ENCODE measurements at regions not wholly inside any gene's neighbourhood (a gene's known extent, or its start where the extent isn't known, plus 50 kb on each side); places are given as distances from the start of the nearest gene placed in this dataset.

- DNase-seq (no peak), ATAC-seq (ENCODE audit: insufficient read depth, low FRiP score) (no peak)
- H3K27me3 ChIP-seq (ENCODE audit: control insufficient read depth in 3 of 3, insufficient read depth in 3 of 3, low read length in 2 of 3): no peaks in the 10 kb centered on the region
- no peak overlapping the region for H3K4me3 ChIP-seq
- WGBS, 2 donors: 86 to 87% methylated on average over 4 of the region's 4 CpGs
- H3K36me3 ChIP-seq (ENCODE audit: control insufficient read depth in 4 of 4, insufficient read depth in 4 of 4, low read length in 4 of 4): no peaks in the 10 kb centered on the region
- no peak overlapping the region for H3K27ac ChIP-seq (ENCODE audit: low read depth in 1 of 2, low read length in 1 of 2)
- H3K4me1 ChIP-seq (ENCODE audit: control insufficient read depth in 5 of 5, insufficient read depth in 5 of 5, low read length in 5 of 5): peaks cover 0 to 3% (median 0%) of the 10 kb centered on the region in 5 donors
- H3K9me3 ChIP-seq (ENCODE audit: control insufficient read depth in 4 of 4, insufficient read depth in 3 of 4, low read length in 3 of 4): no peaks in the 10 kb centered on the region
- TF ChIP-seq, protein P1, sequence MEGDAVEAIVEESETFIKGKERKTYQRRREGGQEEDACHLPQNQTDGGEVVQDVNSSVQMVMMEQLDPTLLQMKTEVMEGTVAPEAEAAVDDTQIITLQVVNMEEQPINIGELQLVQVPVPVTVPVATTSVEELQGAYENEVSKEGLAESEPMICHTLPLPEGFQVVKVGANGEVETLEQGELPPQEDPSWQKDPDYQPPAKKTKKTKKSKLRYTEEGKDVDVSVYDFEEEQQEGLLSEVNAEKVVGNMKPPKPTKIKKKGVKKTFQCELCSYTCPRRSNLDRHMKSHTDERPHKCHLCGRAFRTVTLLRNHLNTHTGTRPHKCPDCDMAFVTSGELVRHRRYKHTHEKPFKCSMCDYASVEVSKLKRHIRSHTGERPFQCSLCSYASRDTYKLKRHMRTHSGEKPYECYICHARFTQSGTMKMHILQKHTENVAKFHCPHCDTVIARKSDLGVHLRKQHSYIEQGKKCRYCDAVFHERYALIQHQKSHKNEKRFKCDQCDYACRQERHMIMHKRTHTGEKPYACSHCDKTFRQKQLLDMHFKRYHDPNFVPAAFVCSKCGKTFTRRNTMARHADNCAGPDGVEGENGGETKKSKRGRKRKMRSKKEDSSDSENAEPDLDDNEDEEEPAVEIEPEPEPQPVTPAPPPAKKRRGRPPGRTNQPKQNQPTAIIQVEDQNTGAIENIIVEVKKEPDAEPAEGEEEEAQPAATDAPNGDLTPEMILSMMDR (IDR thresholded peaks at IDR 0.05; ENCODE audit: control extremely low read depth, extremely low read depth): no peak
- no peak overlapping the region for H3K9ac ChIP-seq (ENCODE audit: insufficient read depth in 1 of 2, low read length in 2 of 2)
Measured at GRCh38 chr14:87000081-87000480, 992.9 kb downstream of the GALC start.

- Histone ChIP-seq H3K9me3 (ENCODE audit: control insufficient read depth in 4 of 4, insufficient read depth in 3 of 4, low read length in 3 of 4) (no peaks in the 10 kb centered on the region), H3K36me3 (ENCODE audit: control insufficient read depth in 4 of 4, insufficient read depth in 4 of 4, low read length in 4 of 4) (no peaks in the 10 kb centered on the region), H3K4me3 (no peak overlapping the region), H3K4me1 (ENCODE audit: control insufficient read depth in 5 of 5, insufficient read depth in 5 of 5, low read length in 5 of 5) (peaks cover 0 to 3% (median 0%) of the 10 kb centered on the region in 5 donors), H3K27me3 (ENCODE audit: control insufficient read depth in 3 of 3, insufficient read depth in 3 of 3, low read length in 2 of 3) (no peaks in the 10 kb centered on the region), H3K9ac (ENCODE audit: insufficient read depth in 1 of 2, low read length in 2 of 2) (no peak overlapping the region), H3K27ac (ENCODE audit: low read depth in 1 of 2, low read length in 1 of 2) (no peak overlapping the region)
- ATAC-seq (ENCODE audit: insufficient read depth, low FRiP score) (no peak), DNase-seq (no peak)
- WGBS, 2 donors: 89 to 96% methylated on average over 3 of the region's 3 CpGs
- TF ChIP-seq, protein P1 (IDR thresholded peaks at IDR 0.05; ENCODE audit: control extremely low read depth, extremely low read depth): no peak
Measured at GRCh38 chr14:86999036-86999435, 993.9 kb downstream of the GALC start.

- H3K9me3 ChIP-seq (ENCODE audit: control insufficient read depth in 4 of 4, insufficient read depth in 3 of 4, low read length in 3 of 4): no peaks in the 10 kb centered on the region
- no peaks in the 10 kb centered on the region for H3K27me3 ChIP-seq (ENCODE audit: control insufficient read depth in 3 of 3, insufficient read depth in 3 of 3, low read length in 2 of 3)
- ATAC-seq (ENCODE audit: insufficient read depth, low FRiP score) (no peak), DNase-seq (no peak)
- TF ChIP-seq, protein P1 (IDR thresholded peaks at IDR 0.05; ENCODE audit: control extremely low read depth, extremely low read depth): no peak
- 66 to 78% methylated on average over 2 of the region's 2 CpGs for WGBS, 2 donors
- no peak overlapping the region for H3K4me3 ChIP-seq
- H3K27ac ChIP-seq (ENCODE audit: low read depth in 1 of 2, low read length in 1 of 2): no peak overlapping the region
- no peaks in the 10 kb centered on the region for H3K36me3 ChIP-seq (ENCODE audit: control insufficient read depth in 4 of 4, insufficient read depth in 4 of 4, low read length in 4 of 4)
- H3K4me1 ChIP-seq (ENCODE audit: control insufficient read depth in 5 of 5, insufficient read depth in 5 of 5, low read length in 5 of 5): no peaks in the 10 kb centered on the region
- no peak overlapping the region for H3K9ac ChIP-seq (ENCODE audit: insufficient read depth in 1 of 2, low read length in 2 of 2)
Measured at GRCh38 chr14:86997271-86997670, 995.7 kb downstream of the GALC start.

- Histone ChIP-seq H3K27me3 (ENCODE audit: control insufficient read depth in 3 of 3, insufficient read depth in 3 of 3, low read length in 2 of 3) (no peaks in the 10 kb centered on the region), H3K36me3 (ENCODE audit: control insufficient read depth in 4 of 4, insufficient read depth in 4 of 4, low read length in 4 of 4) (no peaks in the 10 kb centered on the region), H3K9me3 (ENCODE audit: control insufficient read depth in 4 of 4, insufficient read depth in 3 of 4, low read length in 3 of 4) (no peaks in the 10 kb centered on the region), H3K27ac (ENCODE audit: low read depth in 1 of 2, low read length in 1 of 2) (no peak overlapping the region), H3K4me1 (ENCODE audit: control insufficient read depth in 5 of 5, insufficient read depth in 5 of 5, low read length in 5 of 5) (peaks cover 0 to 8% (median 0%) of the 10 kb centered on the region in 5 donors), H3K9ac (ENCODE audit: insufficient read depth in 1 of 2, low read length in 2 of 2) (no peak overlapping the region), H3K4me3 (no peak overlapping the region)
- DNase-seq (no peak), ATAC-seq (ENCODE audit: insufficient read depth, low FRiP score) (no peak)
- 75 to 86% methylated on average over 2 of the region's 2 CpGs for WGBS, 2 donors
- TF ChIP-seq, protein P1 (IDR thresholded peaks at IDR 0.05; ENCODE audit: control extremely low read depth, extremely low read depth): no peak
Measured at GRCh38 chr14:86990396-86990795, 1002.6 kb downstream of the GALC start.
